ENCODE measurements at regions not wholly inside any gene's neighbourhood (a gene's known extent, or its start where the extent isn't known, plus 50 kb on each side); places are given as distances from the start of the nearest gene placed in this dataset.
"Not testable (repeated sequence)": the region's sequence is repeated elsewhere in the genome, so short reads cannot be mapped to it uniquely, and the experiment has no call there.

DNA sequence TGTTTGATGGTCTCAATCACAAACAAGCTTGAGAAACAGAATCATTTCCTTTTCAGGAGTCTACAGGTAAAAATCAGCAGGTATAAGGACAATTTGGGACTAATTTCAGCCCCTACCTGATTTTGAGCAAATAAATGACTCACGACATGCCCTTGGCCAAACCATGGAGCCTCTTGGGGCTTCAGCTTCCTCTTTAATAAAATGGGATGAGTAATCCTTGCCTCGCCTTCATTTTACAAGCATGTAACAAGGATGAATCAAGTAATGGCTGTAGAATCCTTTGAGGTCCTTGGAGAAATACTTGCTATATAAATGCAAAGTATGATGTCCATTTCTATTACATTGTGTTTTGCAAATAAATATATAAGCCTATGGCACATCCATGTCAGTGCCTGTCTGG is 212.8 kb upstream of the PODXL start:
- no peak for DNase-seq (ENCODE audit: low spot score in 2 of 2)
- Histone ChIP-seq H3K9me3 (no peaks in the 10 kb centered on the region), H3K27ac (no peak overlapping the region), H3K27me3 (peaks cover under 1% of the 10 kb centered on the region), H3K4me3 (no peak overlapping the region), H3K4me1 (no peaks in the 10 kb centered on the region), H3K36me3 (no peaks in the 10 kb centered on the region)
- WGBS: 51% methylated on average over 2 of the region's 2 CpGs
- TF ChIP-seq, protein P1, sequence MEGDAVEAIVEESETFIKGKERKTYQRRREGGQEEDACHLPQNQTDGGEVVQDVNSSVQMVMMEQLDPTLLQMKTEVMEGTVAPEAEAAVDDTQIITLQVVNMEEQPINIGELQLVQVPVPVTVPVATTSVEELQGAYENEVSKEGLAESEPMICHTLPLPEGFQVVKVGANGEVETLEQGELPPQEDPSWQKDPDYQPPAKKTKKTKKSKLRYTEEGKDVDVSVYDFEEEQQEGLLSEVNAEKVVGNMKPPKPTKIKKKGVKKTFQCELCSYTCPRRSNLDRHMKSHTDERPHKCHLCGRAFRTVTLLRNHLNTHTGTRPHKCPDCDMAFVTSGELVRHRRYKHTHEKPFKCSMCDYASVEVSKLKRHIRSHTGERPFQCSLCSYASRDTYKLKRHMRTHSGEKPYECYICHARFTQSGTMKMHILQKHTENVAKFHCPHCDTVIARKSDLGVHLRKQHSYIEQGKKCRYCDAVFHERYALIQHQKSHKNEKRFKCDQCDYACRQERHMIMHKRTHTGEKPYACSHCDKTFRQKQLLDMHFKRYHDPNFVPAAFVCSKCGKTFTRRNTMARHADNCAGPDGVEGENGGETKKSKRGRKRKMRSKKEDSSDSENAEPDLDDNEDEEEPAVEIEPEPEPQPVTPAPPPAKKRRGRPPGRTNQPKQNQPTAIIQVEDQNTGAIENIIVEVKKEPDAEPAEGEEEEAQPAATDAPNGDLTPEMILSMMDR (IDR thresholded peaks at IDR 0.05): no peak
- TF ChIP-seq POLR2AphosphoS5 (IDR thresholded peaks at IDR 0.05) (no peak), EP300 (IDR thresholded peaks at IDR 0.05) (no peak), POLR2A (IDR thresholded peaks at IDR 0.05) (no peak)

DNA sequence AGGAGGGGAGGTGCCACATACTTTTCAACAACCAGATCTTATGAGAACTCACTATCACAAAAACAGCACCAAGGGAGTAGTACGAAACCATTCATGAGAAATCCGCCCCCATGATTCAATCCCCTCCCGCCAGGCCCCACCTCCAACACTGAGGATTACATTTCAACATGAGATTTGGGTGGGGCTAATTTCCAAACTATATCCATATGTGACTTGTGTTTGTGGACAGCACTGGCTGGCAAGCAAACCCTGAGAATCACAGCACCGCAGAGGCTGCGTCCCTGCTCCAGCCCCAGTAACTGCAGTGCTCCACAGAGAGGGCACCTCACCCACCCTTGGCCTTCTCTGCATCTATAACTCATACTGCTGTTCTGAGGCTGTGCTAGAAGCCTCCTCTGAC is 211.2 kb upstream of the PODXL start:
- no peak for DNase-seq (ENCODE audit: low spot score in 2 of 2)
- WGBS: 87% methylated on average over 5 of the region's 5 CpGs
- Histone ChIP-seq H3K4me1 (no peaks in the 10 kb centered on the region), H3K9me3 (no peaks in the 10 kb centered on the region), H3K27ac (no peak overlapping the region), H3K27me3 (no peaks in the 10 kb centered on the region), H3K4me3 (no peak overlapping the region), H3K36me3 (no peaks in the 10 kb centered on the region)
- TF ChIP-seq POLR2AphosphoS5 (IDR thresholded peaks at IDR 0.05) (no peak), EP300 (IDR thresholded peaks at IDR 0.05) (no peak), POLR2A (IDR thresholded peaks at IDR 0.05) (no peak)
- TF ChIP-seq, protein P1 (IDR thresholded peaks at IDR 0.05): no peak

DNA sequence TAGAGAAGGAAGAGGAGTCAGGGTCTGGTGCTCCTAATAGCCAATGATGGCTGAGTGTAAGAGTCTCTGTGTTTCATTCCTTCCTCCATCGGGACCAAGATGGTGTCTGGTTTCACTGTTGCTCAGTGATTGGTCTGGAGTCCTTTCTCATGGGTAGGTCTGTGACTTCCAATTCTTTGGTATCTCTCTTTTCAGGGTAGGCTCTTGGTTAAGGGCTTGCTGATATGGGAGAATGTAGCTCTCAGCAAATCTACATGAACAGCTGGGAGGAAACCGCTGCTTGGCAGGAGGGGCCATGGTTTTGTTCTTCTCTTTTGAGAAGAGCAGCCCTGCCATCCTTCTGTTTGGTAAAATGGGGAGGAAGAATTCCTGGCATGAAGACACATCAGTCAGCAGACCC is 209.1 kb upstream of the PODXL start:
- Histone ChIP-seq H3K9me3 (no peaks in the 10 kb centered on the region), H3K36me3 (no peaks in the 10 kb centered on the region), H3K27ac (no peak overlapping the region), H3K27me3 (peaks cover 4% of the 10 kb centered on the region), H3K4me3 (no peak overlapping the region), H3K4me1 (no peaks in the 10 kb centered on the region)
- TF ChIP-seq EP300 (IDR thresholded peaks at IDR 0.05): no peak
- TF ChIP-seq, protein P1 (IDR thresholded peaks at IDR 0.05): no peak
- no peak for TF ChIP-seq POLR2AphosphoS5 (IDR thresholded peaks at IDR 0.05)
- no peak for TF ChIP-seq POLR2A (IDR thresholded peaks at IDR 0.05)
- WGBS: 67% methylated on average over 1 of the region's 2 CpGs
- DNase-seq (ENCODE audit: low spot score in 2 of 2): no peak

DNA sequence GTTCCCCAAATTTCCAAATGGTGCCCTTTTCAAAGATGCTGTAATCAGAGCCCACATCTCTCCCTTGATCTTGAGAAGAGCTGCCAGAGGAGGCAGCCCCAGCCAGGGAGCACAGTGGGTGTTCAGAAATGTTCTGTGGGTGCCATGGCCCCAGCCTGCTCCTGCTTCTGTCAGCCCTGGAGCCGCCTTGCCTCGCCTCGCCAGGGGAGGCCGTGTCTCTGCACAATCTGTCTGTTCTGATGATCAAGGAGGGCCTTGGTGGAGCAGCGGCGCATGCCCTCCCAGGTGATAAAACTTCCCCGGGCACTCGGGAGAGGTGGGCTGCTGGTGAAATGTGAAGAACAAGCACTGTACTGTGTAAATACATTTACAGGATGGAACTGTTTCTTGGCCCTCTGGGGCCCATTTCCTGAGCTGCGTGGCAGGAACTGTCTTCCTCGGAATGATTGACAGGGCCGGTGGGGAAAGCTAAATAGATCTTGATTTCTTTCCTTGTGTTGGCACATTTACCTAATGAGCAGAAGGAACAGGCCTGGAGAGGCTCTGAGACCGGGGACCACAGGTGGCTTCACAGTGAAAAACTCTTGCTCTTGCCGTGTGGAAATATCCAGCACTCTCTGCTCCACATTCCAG is 207.8 kb upstream of the PODXL start:
- no peaks in the 10 kb centered on the region for H3K9me3 ChIP-seq
- WGBS: 58% methylated on average over 13 of the region's 13 CpGs
- no peak overlapping the region for H3K27ac ChIP-seq
- H3K4me3 ChIP-seq: no peak overlapping the region
- H3K4me1 ChIP-seq: no peaks in the 10 kb centered on the region
- DNase-seq (ENCODE audit: low spot score in 2 of 2): no peak
- H3K27me3 ChIP-seq: peaks cover 4% of the 10 kb centered on the region
- no peaks in the 10 kb centered on the region for H3K36me3 ChIP-seq
- TF ChIP-seq POLR2A (IDR thresholded peaks at IDR 0.05): no peak
- TF ChIP-seq, protein P1 (IDR thresholded peaks at IDR 0.05): no peak
- TF ChIP-seq EP300 (IDR thresholded peaks at IDR 0.05): no peak
- no peak for TF ChIP-seq POLR2AphosphoS5 (IDR thresholded peaks at IDR 0.05)

DNA sequence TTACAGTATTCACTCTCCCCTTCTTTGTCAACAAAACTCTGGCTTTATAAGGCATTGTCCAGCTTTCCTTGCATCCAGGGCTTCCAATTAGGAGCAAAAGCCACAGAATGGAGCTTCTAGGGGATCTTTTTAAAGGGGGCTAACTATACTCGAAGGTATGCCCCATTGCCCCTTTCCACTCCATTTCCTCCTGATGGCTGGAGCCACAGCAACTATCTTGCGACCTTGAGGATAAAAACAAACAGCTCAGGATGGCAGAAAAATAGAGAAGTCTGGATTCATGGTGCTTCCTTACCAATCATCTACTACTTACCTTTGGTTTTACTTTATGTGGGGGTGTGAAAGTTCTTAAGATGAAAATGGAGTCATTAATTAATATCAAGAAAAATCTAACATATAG is 206.3 kb upstream of the PODXL start:
- H3K4me1 ChIP-seq: no peaks in the 10 kb centered on the region
- no peak overlapping the region for H3K27ac ChIP-seq
- no peak for DNase-seq (ENCODE audit: low spot score in 2 of 2)
- H3K36me3 ChIP-seq: no peaks in the 10 kb centered on the region
- peaks cover 7% of the 10 kb centered on the region for H3K27me3 ChIP-seq
- no peaks in the 10 kb centered on the region for H3K9me3 ChIP-seq
- H3K4me3 ChIP-seq: no peak overlapping the region
- TF ChIP-seq POLR2A (IDR thresholded peaks at IDR 0.05): no peak
- TF ChIP-seq POLR2AphosphoS5 (IDR thresholded peaks at IDR 0.05): no peak
- TF ChIP-seq, protein P1 (IDR thresholded peaks at IDR 0.05): no peak
- no peak for TF ChIP-seq EP300 (IDR thresholded peaks at IDR 0.05)
- WGBS: 86% methylated on average over 2 of the region's 2 CpGs

DNA sequence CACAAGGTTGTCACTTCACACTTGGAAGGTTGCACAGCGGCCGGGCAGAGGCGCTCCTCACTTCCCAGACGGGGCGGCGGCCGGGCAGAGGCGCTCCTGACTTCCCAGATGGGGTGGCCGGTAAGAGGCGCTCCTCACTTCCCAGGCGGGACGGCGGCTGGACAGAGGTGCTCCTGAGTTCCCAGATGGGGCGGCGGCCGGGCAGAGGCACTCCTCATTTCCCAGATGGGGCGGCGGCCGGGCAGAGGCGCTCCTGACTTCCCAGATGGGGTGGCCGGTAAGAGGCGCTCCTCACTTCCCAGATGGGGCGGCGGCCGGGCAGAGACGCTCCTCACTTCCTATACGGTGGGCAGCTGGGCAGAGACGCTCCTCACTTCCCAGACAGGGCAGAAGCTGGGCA is 199.4 kb upstream of the PODXL start:
- DNase-seq (ENCODE audit: low spot score in 2 of 2); H3K27me3 ChIP-seq; H3K4me3 ChIP-seq; H3K27ac ChIP-seq; H3K4me1 ChIP-seq; H3K9me3 ChIP-seq; H3K36me3 ChIP-seq: not testable (repeated sequence)
- WGBS: 89% methylated on average over 25 of the region's 28 CpGs
